ENCODE measurements at regions not wholly inside any gene's neighbourhood (a gene's known extent, or its start where the extent isn't known, plus 50 kb on each side); places are given as distances from the start of the nearest gene placed in this dataset.

- no peak for TF ChIP-seq CTCF (IDR thresholded peaks at IDR 0.05; ENCODE audit: low read depth, low read length)
- no peak for TF ChIP-seq POLR2A (IDR thresholded peaks at IDR 0.05; ENCODE audit: extremely low read depth, insufficient read length)
- no peak for TF ChIP-seq MAX (IDR thresholded peaks at IDR 0.05; ENCODE audit: low read depth, low read length)
- no peak for TF ChIP-seq MYC (IDR thresholded peaks at IDR 0.05; ENCODE audit: low read depth, low read length)
Observed at GRCh38 chr5:38048400-38048799, 208.6 kb upstream of the GDNF start.
